ENCODE measurements at regions not wholly inside any gene's neighbourhood (a gene's known extent, or its start where the extent isn't known, plus 50 kb on each side); places are given as distances from the start of the nearest gene placed in this dataset.

GRCh38 chrX:34279866-34280560 lies 147.9 kb upstream of the FAM47A start:
- H3K27me3 ChIP-seq (ENCODE audit: control insufficient read depth, low read length): no peaks in the 10 kb centered on the region
- no peak overlapping the region for H3K4me3 ChIP-seq (ENCODE audit: low read length)
- H4K20me1 ChIP-seq (ENCODE audit: control insufficient read depth, insufficient read depth, low read depth, low read length): no peaks in the 10 kb centered on the region
- H3K36me3 ChIP-seq (ENCODE audit: control insufficient read depth, low read length): no peaks in the 10 kb centered on the region
- no peak for TF ChIP-seq EZH2phosphoT487 (IDR thresholded peaks at IDR 0.05; ENCODE audit: borderline replicate concordance, low read length)
- TF ChIP-seq, protein P1, sequence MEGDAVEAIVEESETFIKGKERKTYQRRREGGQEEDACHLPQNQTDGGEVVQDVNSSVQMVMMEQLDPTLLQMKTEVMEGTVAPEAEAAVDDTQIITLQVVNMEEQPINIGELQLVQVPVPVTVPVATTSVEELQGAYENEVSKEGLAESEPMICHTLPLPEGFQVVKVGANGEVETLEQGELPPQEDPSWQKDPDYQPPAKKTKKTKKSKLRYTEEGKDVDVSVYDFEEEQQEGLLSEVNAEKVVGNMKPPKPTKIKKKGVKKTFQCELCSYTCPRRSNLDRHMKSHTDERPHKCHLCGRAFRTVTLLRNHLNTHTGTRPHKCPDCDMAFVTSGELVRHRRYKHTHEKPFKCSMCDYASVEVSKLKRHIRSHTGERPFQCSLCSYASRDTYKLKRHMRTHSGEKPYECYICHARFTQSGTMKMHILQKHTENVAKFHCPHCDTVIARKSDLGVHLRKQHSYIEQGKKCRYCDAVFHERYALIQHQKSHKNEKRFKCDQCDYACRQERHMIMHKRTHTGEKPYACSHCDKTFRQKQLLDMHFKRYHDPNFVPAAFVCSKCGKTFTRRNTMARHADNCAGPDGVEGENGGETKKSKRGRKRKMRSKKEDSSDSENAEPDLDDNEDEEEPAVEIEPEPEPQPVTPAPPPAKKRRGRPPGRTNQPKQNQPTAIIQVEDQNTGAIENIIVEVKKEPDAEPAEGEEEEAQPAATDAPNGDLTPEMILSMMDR (IDR thresholded peaks at IDR 0.05; ENCODE audit: low read depth, low read length, poor library complexity, severe bottlenecking): no peak
- no peak overlapping the region for H3K4me2 ChIP-seq (ENCODE audit: low read length)
- H3K4me1 ChIP-seq (ENCODE audit: control insufficient read depth, low read length): no peaks in the 10 kb centered on the region
- no peaks in the 10 kb centered on the region for H3F3A ChIP-seq (ENCODE audit: control insufficient read depth, insufficient read depth)
- H3K27ac ChIP-seq (ENCODE audit: low read depth, low read length): no peak overlapping the region
- H3K9me3 ChIP-seq (ENCODE audit: control insufficient read depth, insufficient read depth, low read length): no peaks in the 10 kb centered on the region
- no peaks in the 10 kb centered on the region for H3K79me2 ChIP-seq (ENCODE audit: control insufficient read depth, low read length)
- H3K9me2 ChIP-seq (replicated peaks; ENCODE audit: control insufficient read depth, low read length): no peaks in the 10 kb centered on the region

GRCh38 chrX:34275699-34276098 lies 143.6 kb upstream of the FAM47A start:
- Histone ChIP-seq H3K4me1 (ENCODE audit: control insufficient read depth, low read length) (no peaks in the 10 kb centered on the region), H3K4me3 (ENCODE audit: low read length) (no peak overlapping the region), H3K36me3 (ENCODE audit: control insufficient read depth, low read length) (no peaks in the 10 kb centered on the region), H3K4me2 (ENCODE audit: low read length) (no peak overlapping the region), H3K27me3 (ENCODE audit: control insufficient read depth, low read length) (no peaks in the 10 kb centered on the region), H4K20me1 (ENCODE audit: control insufficient read depth, insufficient read depth, low read depth, low read length) (no peaks in the 10 kb centered on the region), H3K79me2 (ENCODE audit: control insufficient read depth, low read length) (no peaks in the 10 kb centered on the region), H3F3A (ENCODE audit: control insufficient read depth, insufficient read depth) (no peaks in the 10 kb centered on the region), H3K9me3 (ENCODE audit: control insufficient read depth, insufficient read depth, low read length) (no peaks in the 10 kb centered on the region), H3K9me2 (replicated peaks; ENCODE audit: control insufficient read depth, low read length) (no peaks in the 10 kb centered on the region), H3K27ac (ENCODE audit: low read depth, low read length) (no peak overlapping the region)
- TF ChIP-seq, protein P1 (IDR thresholded peaks at IDR 0.05; ENCODE audit: low read depth, low read length, poor library complexity, severe bottlenecking): no peak
- no peak for TF ChIP-seq EZH2phosphoT487 (IDR thresholded peaks at IDR 0.05; ENCODE audit: borderline replicate concordance, low read length)

DNA sequence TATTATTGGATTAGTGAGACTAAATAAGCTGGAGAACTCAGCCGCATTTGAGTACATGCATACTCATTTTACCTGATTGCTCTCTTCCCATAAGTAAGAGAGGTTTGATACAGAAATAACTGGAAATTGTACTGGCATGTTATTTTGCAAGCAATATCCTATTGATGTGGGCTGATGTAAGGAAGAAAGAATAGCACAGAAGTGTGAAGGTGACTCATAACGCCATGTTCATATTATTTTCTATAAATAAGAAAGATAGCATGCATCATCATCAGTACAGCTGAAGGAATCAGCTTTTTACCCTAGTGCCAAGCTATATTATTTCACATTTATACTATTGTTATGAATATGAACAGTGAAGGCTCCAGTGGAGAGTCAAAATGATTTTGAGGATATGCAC lies 138.3 kb upstream of the FAM47A start:
- Histone ChIP-seq H3K4me3 (ENCODE audit: low read length) (no peak overlapping the region), H3F3A (ENCODE audit: control insufficient read depth, insufficient read depth) (no peaks in the 10 kb centered on the region), H3K36me3 (ENCODE audit: control insufficient read depth, low read length) (no peaks in the 10 kb centered on the region), H3K27me3 (ENCODE audit: control insufficient read depth, low read length) (no peaks in the 10 kb centered on the region), H3K9me2 (replicated peaks; ENCODE audit: control insufficient read depth, low read length) (no peaks in the 10 kb centered on the region), H3K79me2 (ENCODE audit: control insufficient read depth, low read length) (no peaks in the 10 kb centered on the region), H3K4me2 (ENCODE audit: low read length) (no peak overlapping the region), H4K20me1 (ENCODE audit: control insufficient read depth, insufficient read depth, low read depth, low read length) (no peaks in the 10 kb centered on the region), H3K9me3 (ENCODE audit: control insufficient read depth, insufficient read depth, low read length) (no peaks in the 10 kb centered on the region), H3K27ac (ENCODE audit: low read depth, low read length) (no peak overlapping the region), H3K4me1 (ENCODE audit: control insufficient read depth, low read length) (no peaks in the 10 kb centered on the region)
- no peak for TF ChIP-seq EZH2phosphoT487 (IDR thresholded peaks at IDR 0.05; ENCODE audit: borderline replicate concordance, low read length)
- TF ChIP-seq, protein P1 (IDR thresholded peaks at IDR 0.05; ENCODE audit: low read depth, low read length, poor library complexity, severe bottlenecking): no peak
